Thyroid gland (tissue), 4 donors: ENCODE measurements at regions not wholly inside any gene's neighbourhood (a gene's known extent, or its start where the extent isn't known, plus 50 kb on each side); places are given as distances from the start of the nearest gene placed in this dataset.

Experiments
- DNase-seq, 2 donors: peaks; one replicate each; pipeline ENCODE4 v3.0.0-alpha.2; 2019
- H3K27ac ChIP-seq, 3 donors: fragments of 200-600 bp; sonication (generic); 1 replicate in 2 of 3; 2 replicates in 1 of 3; pipeline ENCODE4 v1.5.1; 2016 to 2019; ENCODE audit warnings: mild to moderate bottlenecking in 1 of 3, moderate library complexity in 1 of 3
- H3K27me3 ChIP-seq: fragments of 200-600 bp; sonication (generic); one replicate; pipeline ENCODE4 v1.5.1; 2019
- H3K36me3 ChIP-seq, 2 donors: fragments of 200-600 bp; sonication (generic); one replicate each; pipeline ENCODE4 v1.5.1; 2016 to 2019
- H3K4me1 ChIP-seq, 2 donors: fragments of 200-600 bp; sonication (generic); one replicate each; pipeline ENCODE4 v1.5.1; 2017 to 2019
- H3K4me3 ChIP-seq, 3 donors: fragments of 200-600 bp; sonication (generic); replicated peaks in 1 of 3; 1 replicate in 2 of 3; 2 replicates in 1 of 3; pipeline ENCODE4 v1.5.1; 2016; ENCODE audit warnings: mild to moderate bottlenecking in 1 of 3
- H3K9me3 ChIP-seq: fragments of 200-600 bp; sonication (generic); one replicate; pipeline ENCODE4 v1.5.1; 2017
- CTCF ChIP-seq, 6 experiments: fragments of 200-600 bp in 3 of 6; fragments of 450-650 bp in 3 of 6; sonication (generic) in 3 of 6; IDR thresholded peaks; one replicate each; pipeline ENCODE4 v1.5.1; 2016 to 2019; ENCODE audit warnings: antibody characterized with exemption in 6 of 6, mild to moderate bottlenecking in 2 of 6, inconsistent platforms in 1 of 6, moderate library complexity in 1 of 6
- POLR2A ChIP-seq, 2 donors: fragments of 450-650 bp; IDR thresholded peaks; one replicate each; pipeline ENCODE4 v1.6.1; 2017; ENCODE audit warnings: antibody characterized with exemption in 2 of 2, mild to moderate bottlenecking in 2 of 2, moderate library complexity in 1 of 2
- WGBS, 2 donors: methylation state at CpG; one replicate each; pipeline ENCODE4 v1.1.5; 2017; 5-methylcytosine and 5-hydroxymethylcytosine counted together
- intact Hi-C: fragments of 100-400 bp; cut with DNase I; formaldehyde crosslinking; loops from one replicate; pipeline ENCODE4 v1.15.1; 2023

GRCh38 chr13:40200273-40200978 is 466.0 kb downstream of the FOXO1 start:
- intact Hi-C loops = no loop called here
- no peak for DNase-seq
- WGBS, 2 donors = 71 to 96% methylated on average over 2 of the region's 2 CpGs
- no peak overlapping the region for H3K4me3 ChIP-seq
- H3K9me3 ChIP-seq = no peaks in the 10 kb centered on the region
- no peaks in the 10 kb centered on the region for H3K36me3 ChIP-seq
- TF ChIP-seq POLR2A (IDR thresholded peaks at IDR 0.05) = no peak
- TF ChIP-seq CTCF (IDR thresholded peaks at IDR 0.05) = no peak
- no peak overlapping the region for H3K27ac ChIP-seq
- no peaks in the 10 kb centered on the region for H3K27me3 ChIP-seq
- no peaks in the 10 kb centered on the region for H3K4me1 ChIP-seq

- no peak for TF ChIP-seq CTCF (IDR thresholded peaks at IDR 0.05)
- TF ChIP-seq POLR2A (IDR thresholded peaks at IDR 0.05) = no peak
- 96 to 100% methylated on average over 1 of the region's 1 CpG for WGBS, 2 donors
Measured at GRCh38 chr13:40204246-40204645, 462.2 kb downstream of the FOXO1 start.

GRCh38 chr13:40205771-40206240 is 460.6 kb downstream of the FOXO1 start:
- no peak for DNase-seq
- intact Hi-C loops = no loop called here
- TF ChIP-seq POLR2A (IDR thresholded peaks at IDR 0.05) = no peak
- TF ChIP-seq CTCF (IDR thresholded peaks at IDR 0.05) = no peak
- Histone ChIP-seq H3K9me3 (no peaks in the 10 kb centered on the region), H3K4me3 (no peak overlapping the region), H3K27me3 (no peaks in the 10 kb centered on the region), H3K4me1 (no peaks in the 10 kb centered on the region), H3K27ac (no peak overlapping the region), H3K36me3 (no peaks in the 10 kb centered on the region)
- WGBS, 2 donors = 88 to 92% methylated on average over 4 of the region's 4 CpGs

More at GRCh38 chr13:40204246-40204645, 462.2 kb downstream of the FOXO1 start:
- Histone ChIP-seq H3K27me3 (no peaks in the 10 kb centered on the region), H3K36me3 (no peaks in the 10 kb centered on the region), H3K4me1 (no peaks in the 10 kb centered on the region), H3K9me3 (no peaks in the 10 kb centered on the region), H3K27ac (no peak overlapping the region), H3K4me3 (no peak overlapping the region)
- intact Hi-C loops = no loop called here
- DNase-seq = no peak

- Histone ChIP-seq H3K4me3 (no peak overlapping the region), H3K36me3 (no peaks in the 10 kb centered on the region), H3K27me3 (no peaks in the 10 kb centered on the region), H3K4me1 (no peaks in the 10 kb centered on the region), H3K27ac (no peak overlapping the region), H3K9me3 (no peaks in the 10 kb centered on the region)
- 89 to 90% methylated on average over 6 of the region's 6 CpGs for WGBS, 2 donors
- no peak for DNase-seq
- intact Hi-C loops = no loop called here
- TF ChIP-seq POLR2A (IDR thresholded peaks at IDR 0.05) (no peak), CTCF (IDR thresholded peaks at IDR 0.05) (no peak)
Measured at GRCh38 chr13:40206241-40207000, 460.0 kb downstream of the FOXO1 start.

GRCh38 chr13:40207001-40207478 is 459.4 kb downstream of the FOXO1 start:
- H3K4me1 ChIP-seq = no peaks in the 10 kb centered on the region
- no peak overlapping the region for H3K27ac ChIP-seq

More at GRCh38 chr13:40207001-40207478, 459.4 kb downstream of the FOXO1 start:
- Histone ChIP-seq H3K4me3 (no peak overlapping the region), H3K36me3 (no peaks in the 10 kb centered on the region), H3K27me3 (no peaks in the 10 kb centered on the region), H3K9me3 (no peaks in the 10 kb centered on the region)
- DNase-seq = no peak
- TF ChIP-seq CTCF (IDR thresholded peaks at IDR 0.05) (no peak), POLR2A (IDR thresholded peaks at IDR 0.05) (no peak)
- 83 to 91% methylated on average over 6 of the region's 6 CpGs for WGBS, 2 donors
- intact Hi-C loops = no loop called here
